NB4 (cell line): ENCODE measurements at regions not wholly inside any gene's neighbourhood (a gene's known extent, or its start where the extent isn't known, plus 50 kb on each side); places are given as distances from the start of the nearest gene placed in this dataset.

Experiments
- MYC ChIP-seq: IDR thresholded peaks from 2 replicates; pipeline ENCODE4 v1.6.1; 2011; ENCODE audit warnings: low read depth, low read length
- POLR2A ChIP-seq: IDR thresholded peaks from 2 replicates; pipeline ENCODE4 v1.6.1; 2011; ENCODE audit warnings: mild to moderate bottlenecking; ENCODE audit not compliant: insufficient read length; ENCODE audit errors: extremely low read depth
- TF ChIP-seq, protein P1 (sequence below): IDR thresholded peaks from one replicate; pipeline ENCODE4 v1.5.1; 2012; ENCODE audit warnings: low read depth, low read length
- TF ChIP-seq, protein P2 (sequence below): IDR thresholded peaks from 2 replicates; pipeline ENCODE4 v1.6.1; 2011; ENCODE audit warnings: low read depth, low read length

DNA sequence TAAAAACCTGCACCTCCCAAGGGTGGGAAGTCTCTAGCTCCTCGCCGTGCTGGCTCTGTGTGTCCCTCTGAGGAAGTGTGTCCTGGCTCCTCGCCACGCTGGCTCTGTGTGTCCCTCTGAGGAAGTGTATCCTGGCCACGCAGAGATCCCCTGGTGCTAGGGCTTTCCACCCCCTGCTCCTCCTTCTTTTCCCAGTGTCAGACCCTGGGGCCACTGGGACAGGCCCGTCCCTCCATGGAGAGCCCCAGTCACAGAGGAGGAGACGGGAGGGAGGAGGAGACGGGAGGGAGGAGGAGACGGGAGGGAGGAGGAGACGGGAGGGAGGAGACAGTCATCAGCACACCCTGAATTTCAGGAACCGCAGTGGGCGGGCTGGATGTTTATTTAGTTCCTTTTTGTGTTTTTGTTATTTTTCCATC is 53.8 kb upstream of the HGFAC start:
- TF ChIP-seq, protein P1, sequence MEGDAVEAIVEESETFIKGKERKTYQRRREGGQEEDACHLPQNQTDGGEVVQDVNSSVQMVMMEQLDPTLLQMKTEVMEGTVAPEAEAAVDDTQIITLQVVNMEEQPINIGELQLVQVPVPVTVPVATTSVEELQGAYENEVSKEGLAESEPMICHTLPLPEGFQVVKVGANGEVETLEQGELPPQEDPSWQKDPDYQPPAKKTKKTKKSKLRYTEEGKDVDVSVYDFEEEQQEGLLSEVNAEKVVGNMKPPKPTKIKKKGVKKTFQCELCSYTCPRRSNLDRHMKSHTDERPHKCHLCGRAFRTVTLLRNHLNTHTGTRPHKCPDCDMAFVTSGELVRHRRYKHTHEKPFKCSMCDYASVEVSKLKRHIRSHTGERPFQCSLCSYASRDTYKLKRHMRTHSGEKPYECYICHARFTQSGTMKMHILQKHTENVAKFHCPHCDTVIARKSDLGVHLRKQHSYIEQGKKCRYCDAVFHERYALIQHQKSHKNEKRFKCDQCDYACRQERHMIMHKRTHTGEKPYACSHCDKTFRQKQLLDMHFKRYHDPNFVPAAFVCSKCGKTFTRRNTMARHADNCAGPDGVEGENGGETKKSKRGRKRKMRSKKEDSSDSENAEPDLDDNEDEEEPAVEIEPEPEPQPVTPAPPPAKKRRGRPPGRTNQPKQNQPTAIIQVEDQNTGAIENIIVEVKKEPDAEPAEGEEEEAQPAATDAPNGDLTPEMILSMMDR = no peak
- TF ChIP-seq POLR2A (no peak), MYC (no peak)
- TF ChIP-seq, protein P2, sequence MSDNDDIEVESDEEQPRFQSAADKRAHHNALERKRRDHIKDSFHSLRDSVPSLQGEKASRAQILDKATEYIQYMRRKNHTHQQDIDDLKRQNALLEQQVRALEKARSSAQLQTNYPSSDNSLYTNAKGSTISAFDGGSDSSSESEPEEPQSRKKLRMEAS = no peak
